GM12878 (cell line): ENCODE measurements at regions not wholly inside any gene's neighbourhood (a gene's known extent, or its start where the extent isn't known, plus 50 kb on each side); places are given as distances from the start of the nearest gene placed in this dataset.

Source experiments
- DPF2 ChIP-seq: fragments of 450-650 bp; IDR thresholded peaks from 2 replicates; pipeline ENCODE4 v1.6.1; 2017; ENCODE audit warnings: mild to moderate bottlenecking
- EGR1 ChIP-seq, 2 experiments: IDR thresholded peaks; 1 replicate in 1 of 2; 2 replicates in 1 of 2; pipeline ENCODE4 v1.6.1; 2011 to 2012; ENCODE audit warnings: low read depth in 2 of 2, low read length in 2 of 2, borderline replicate concordance in 1 of 2, mild to moderate bottlenecking in 1 of 2, moderate library complexity in 1 of 2
- EP300 ChIP-seq, 2 experiments: fragments of 150-350 bp in 1 of 2; IDR thresholded peaks; 2 replicates each; pipeline ENCODE4 v1.6.1; 2011 to 2012; ENCODE audit warnings: low read depth in 2 of 2, low read length in 2 of 2, borderline replicate concordance in 1 of 2, improper control_type of control experiment in 1 of 2, inconsistent platforms in 1 of 2; ENCODE audit not compliant: control insufficient read depth in 1 of 2
- EZH2 ChIP-seq: IDR thresholded peaks from 2 replicates; pipeline ENCODE4 v1.6.1; 2012; ENCODE audit warnings: low read depth, mild to moderate bottlenecking, control low read depth, inconsistent platforms, low read length, borderline replicate concordance; ENCODE audit not compliant: control insufficient read depth
- LARP7 ChIP-seq: fragments of 450-650 bp; IDR thresholded peaks from 2 replicates; pipeline ENCODE4 v1.6.1; 2017; ENCODE audit warnings: mild to moderate bottlenecking
- NR2F1 ChIP-seq: fragments of 450-650 bp; conservative IDR thresholded peaks from 2 replicates; pipeline ENCODE4 v1.6.1; 2017; ENCODE audit warnings: mild to moderate bottlenecking
- NRF1 ChIP-seq: conservative IDR thresholded peaks from 2 replicates; pipeline ENCODE4 v1.6.1; 2011; ENCODE audit warnings: mild to moderate bottlenecking, low read depth, low read length, improper control_type of control experiment
- ZNF24 ChIP-seq: fragments of 450-650 bp; IDR thresholded peaks from 2 replicates; pipeline ENCODE4 v1.6.1; 2017; ENCODE audit warnings: antibody characterized with exemption, mild to moderate bottlenecking
- TF ChIP-seq, protein P1 (sequence below): IDR thresholded peaks from 2 replicates; pipeline ENCODE4 v1.6.1; 2011; ENCODE audit warnings: borderline replicate concordance, low read depth, mild to moderate bottlenecking, moderate library complexity, mixed read lengths, low read length; ENCODE audit not compliant: insufficient read depth; ENCODE audit errors: extremely low read length
- TF ChIP-seq, protein P2 (sequence below), 3 experiments: IDR thresholded peaks in 2 of 3; conservative IDR thresholded peaks in 1 of 3; 2 replicates each; pipeline ENCODE4 v1.5.1; 2011; ENCODE audit warnings: low read depth in 3 of 3, low read length in 3 of 3, mild to moderate bottlenecking in 3 of 3, control low read depth in 2 of 3, moderate library complexity in 2 of 3, inconsistent platforms in 1 of 3, mixed read lengths in 1 of 3; ENCODE audit not compliant: control insufficient read depth in 2 of 3, insufficient read depth in 1 of 3; ENCODE audit errors: extremely low read depth in 1 of 3
- TF ChIP-seq, protein P3 (sequence below): fragments of 450-650 bp; IDR thresholded peaks from 2 replicates; pipeline ENCODE4 v1.6.1; 2017; ENCODE audit warnings: mild to moderate bottlenecking

DNA sequence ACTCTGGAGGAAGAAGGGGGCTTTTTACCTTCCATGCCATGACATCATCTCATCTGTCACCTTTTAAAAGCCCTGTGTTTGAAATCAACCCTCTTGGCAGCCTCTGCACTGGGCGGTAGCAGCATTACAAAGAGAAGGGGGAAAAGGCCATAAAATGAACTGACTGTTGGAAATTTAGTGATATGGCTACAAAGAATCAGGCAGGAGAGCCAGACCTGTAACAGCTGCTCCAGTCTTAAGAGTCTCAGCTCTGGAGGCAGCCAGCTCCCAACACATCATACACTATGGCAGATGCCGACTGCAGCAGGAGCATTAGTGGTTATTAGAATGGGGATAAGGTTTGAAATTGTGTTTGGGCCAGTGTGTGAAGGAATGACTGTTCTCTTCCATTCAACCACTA is 257.5 kb downstream of the DMAC1 start:
- TF ChIP-seq LARP7 (no peak), EZH2 (no peak), NRF1 (no peak), NR2F1 (no peak), DPF2 (no peak), EP300 (IDR thresholded peaks at IDR 0.05; ENCODE audit: borderline replicate concordance in 1 of 2, control insufficient read depth in 1 of 2, low read depth in 2 of 2, low read length in 2 of 2) (no peak), ZNF24 (no peak), EGR1 (IDR thresholded peaks at IDR 0.05; ENCODE audit: borderline replicate concordance in 1 of 2, low read depth in 2 of 2, low read length in 2 of 2) (no peak)
- TF ChIP-seq, protein P1, sequence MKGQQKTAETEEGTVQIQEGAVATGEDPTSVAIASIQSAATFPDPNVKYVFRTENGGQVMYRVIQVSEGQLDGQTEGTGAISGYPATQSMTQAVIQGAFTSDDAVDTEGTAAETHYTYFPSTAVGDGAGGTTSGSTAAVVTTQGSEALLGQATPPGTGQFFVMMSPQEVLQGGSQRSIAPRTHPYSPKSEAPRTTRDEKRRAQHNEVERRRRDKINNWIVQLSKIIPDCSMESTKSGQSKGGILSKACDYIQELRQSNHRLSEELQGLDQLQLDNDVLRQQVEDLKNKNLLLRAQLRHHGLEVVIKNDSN = no peak
- TF ChIP-seq, protein P2, sequence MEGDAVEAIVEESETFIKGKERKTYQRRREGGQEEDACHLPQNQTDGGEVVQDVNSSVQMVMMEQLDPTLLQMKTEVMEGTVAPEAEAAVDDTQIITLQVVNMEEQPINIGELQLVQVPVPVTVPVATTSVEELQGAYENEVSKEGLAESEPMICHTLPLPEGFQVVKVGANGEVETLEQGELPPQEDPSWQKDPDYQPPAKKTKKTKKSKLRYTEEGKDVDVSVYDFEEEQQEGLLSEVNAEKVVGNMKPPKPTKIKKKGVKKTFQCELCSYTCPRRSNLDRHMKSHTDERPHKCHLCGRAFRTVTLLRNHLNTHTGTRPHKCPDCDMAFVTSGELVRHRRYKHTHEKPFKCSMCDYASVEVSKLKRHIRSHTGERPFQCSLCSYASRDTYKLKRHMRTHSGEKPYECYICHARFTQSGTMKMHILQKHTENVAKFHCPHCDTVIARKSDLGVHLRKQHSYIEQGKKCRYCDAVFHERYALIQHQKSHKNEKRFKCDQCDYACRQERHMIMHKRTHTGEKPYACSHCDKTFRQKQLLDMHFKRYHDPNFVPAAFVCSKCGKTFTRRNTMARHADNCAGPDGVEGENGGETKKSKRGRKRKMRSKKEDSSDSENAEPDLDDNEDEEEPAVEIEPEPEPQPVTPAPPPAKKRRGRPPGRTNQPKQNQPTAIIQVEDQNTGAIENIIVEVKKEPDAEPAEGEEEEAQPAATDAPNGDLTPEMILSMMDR (IDR thresholded peaks at IDR 0.05 in 2 of 3, conservative IDR thresholded peaks at IDR 0.05 in 1 of 3; ENCODE audit: control insufficient read depth in 2 of 3, extremely low read depth in 1 of 3, insufficient read depth in 1 of 3, low read depth in 3 of 3, low read length in 3 of 3) = no peak
- TF ChIP-seq, protein P3, sequence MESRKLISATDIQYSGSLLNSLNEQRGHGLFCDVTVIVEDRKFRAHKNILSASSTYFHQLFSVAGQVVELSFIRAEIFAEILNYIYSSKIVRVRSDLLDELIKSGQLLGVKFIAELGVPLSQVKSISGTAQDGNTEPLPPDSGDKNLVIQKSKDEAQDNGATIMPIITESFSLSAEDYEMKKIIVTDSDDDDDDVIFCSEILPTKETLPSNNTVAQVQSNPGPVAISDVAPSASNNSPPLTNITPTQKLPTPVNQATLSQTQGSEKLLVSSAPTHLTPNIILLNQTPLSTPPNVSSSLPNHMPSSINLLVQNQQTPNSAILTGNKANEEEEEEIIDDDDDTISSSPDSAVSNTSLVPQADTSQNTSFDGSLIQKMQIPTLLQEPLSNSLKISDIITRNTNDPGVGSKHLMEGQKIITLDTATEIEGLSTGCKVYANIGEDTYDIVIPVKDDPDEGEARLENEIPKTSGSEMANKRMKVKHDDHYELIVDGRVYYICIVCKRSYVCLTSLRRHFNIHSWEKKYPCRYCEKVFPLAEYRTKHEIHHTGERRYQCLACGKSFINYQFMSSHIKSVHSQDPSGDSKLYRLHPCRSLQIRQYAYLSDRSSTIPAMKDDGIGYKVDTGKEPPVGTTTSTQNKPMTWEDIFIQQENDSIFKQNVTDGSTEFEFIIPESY = no peak
